IMR-90 (cell line): ENCODE measurements at regions not wholly inside any gene's neighbourhood (a gene's known extent, or its start where the extent isn't known, plus 50 kb on each side); places are given as distances from the start of the nearest gene placed in this dataset.

Experiments used
- ATAC-seq: fragments of 200-7000 bp; cut with Tn5 transposase; 2 replicates; pipeline ENCODE4 v1.9.1; 2020; ENCODE audit warnings: low read depth, mild to moderate bottlenecking, moderate library complexity
- BruUV-seq: library from RNA; stranded (reverse); fragments of 400-500 nt; replicated peaks from 2 replicates; lab custom pipeline; 2021; lab: Mats Ljungman, UMichigan
- CTCF ChIA-PET: fragments of 300-600 bp; formaldehyde crosslinking; extraction: SDS; loops from one replicate; lab custom pipeline; 2021; ENCODE audit warnings: antibody characterized with exemption; lab: Yijun Ruan, JAX
- POLR2A ChIA-PET: fragments of 300-600 bp; sonication (Branson Sonifier 250); formaldehyde crosslinking; loops from one replicate; lab custom pipeline; 2022; ENCODE audit warnings: antibody characterized with exemption; ENCODE audit not compliant: unreplicated experiment; lab: Charles Lee
- DNase-seq: peaks from one replicate; pipeline ENCODE4 v3.0.0; 2013
- H2AFZ ChIP-seq: replicated peaks from 2 replicates; pipeline ENCODE3; 2013; ENCODE audit warnings: low read length, mild to moderate bottlenecking; ENCODE audit not compliant: poor library complexity
- H2AK5ac ChIP-seq: 2 replicates; pipeline ENCODE4 v1.6.1; 2013; ENCODE audit warnings: low read depth, low read length, inconsistent platforms
- H2AK9ac ChIP-seq: replicated peaks from 2 replicates; pipeline ENCODE3; 2013; ENCODE audit warnings: mild to moderate bottlenecking, low read depth, low read length, moderate library complexity; ENCODE audit not compliant: poor library complexity
- H2BK120ac ChIP-seq: 2 replicates; pipeline ENCODE4 v1.6.1; 2013; ENCODE audit warnings: low read depth, low read length, inconsistent platforms
- H2BK15ac ChIP-seq: 3 replicates; pipeline ENCODE4 v1.6.1; 2013; ENCODE audit warnings: low read depth, low read length, inconsistent platforms
- H2BK20ac ChIP-seq: 2 replicates; pipeline ENCODE4 v1.6.1; 2013; ENCODE audit warnings: low read depth, mild to moderate bottlenecking, inconsistent platforms, low read length, moderate library complexity
- H2BK5ac ChIP-seq: 2 replicates; pipeline ENCODE4 v1.6.1; 2013; ENCODE audit warnings: mild to moderate bottlenecking, low read depth, low read length, inconsistent platforms; ENCODE audit not compliant: poor library complexity, severe bottlenecking
- H3K14ac ChIP-seq: replicated peaks from 2 replicates; pipeline ENCODE4 v1.6.1; 2013; ENCODE audit warnings: low read depth, low read length, inconsistent platforms
- H3K18ac ChIP-seq: 2 replicates; pipeline ENCODE4 v1.6.1; 2013; ENCODE audit warnings: low read depth, low read length, control low read depth
- H3K23ac ChIP-seq: 2 replicates; pipeline ENCODE4 v1.6.1; 2013; ENCODE audit warnings: low read depth, low read length, inconsistent platforms
- H3K27ac ChIP-seq: 2 replicates; pipeline ENCODE4 v1.5.1; 2013; ENCODE audit warnings: mild to moderate bottlenecking, control low read depth, low read length; ENCODE audit not compliant: insufficient read depth
- H3K27me3 ChIP-seq: 2 replicates; pipeline ENCODE4 v1.6.1; 2013; ENCODE audit warnings: low read length; ENCODE audit not compliant: control insufficient read depth, insufficient read depth
- H3K36me3 ChIP-seq: 2 replicates; pipeline ENCODE4 v1.6.1; 2013; ENCODE audit warnings: low read length, mixed read lengths; ENCODE audit not compliant: control insufficient read depth, insufficient read depth
- H3K4ac ChIP-seq: 2 replicates; pipeline ENCODE4 v1.6.1; 2013; ENCODE audit warnings: low read depth, low read length, inconsistent platforms
- H3K4me1 ChIP-seq: 2 replicates; pipeline ENCODE4 v1.6.1; 2013; ENCODE audit warnings: low read length, mixed read lengths; ENCODE audit not compliant: control insufficient read depth, insufficient read depth
- H3K4me2 ChIP-seq: 2 replicates; pipeline ENCODE4 v1.6.1; 2013; ENCODE audit warnings: low read depth, mild to moderate bottlenecking, control low read depth, low read length, moderate library complexity
- H3K4me3 ChIP-seq: 2 replicates; pipeline ENCODE4 v1.5.1; 2013; ENCODE audit warnings: low read depth, mild to moderate bottlenecking, control low read depth, low read length, moderate library complexity; ENCODE audit not compliant: insufficient read depth
- H3K56ac ChIP-seq: 2 replicates; pipeline ENCODE4 v1.6.1; 2013; ENCODE audit warnings: low read length, inconsistent platforms; ENCODE audit not compliant: insufficient read depth; ENCODE audit errors: extremely low read depth
- H3K79me1 ChIP-seq, 2 experiments: 2 replicates each; pipeline ENCODE4 v1.6.1; 2013; ENCODE audit warnings: low read length in 2 of 2, inconsistent platforms in 1 of 2, low read depth in 1 of 2
- H3K9ac ChIP-seq: 2 replicates; pipeline ENCODE4 v1.6.1; 2013; ENCODE audit warnings: low read depth, low read length, control low read depth
- H3K9me1 ChIP-seq: 2 replicates; pipeline ENCODE4 v1.6.1; 2013; ENCODE audit warnings: low read length, inconsistent platforms; ENCODE audit not compliant: insufficient read depth
- H3K9me3 ChIP-seq: 2 replicates; pipeline ENCODE4 v1.6.1; 2013; ENCODE audit warnings: low read length; ENCODE audit not compliant: control insufficient read depth, insufficient read depth
- H4K20me1 ChIP-seq: 2 replicates; pipeline ENCODE4 v1.6.1; 2013; ENCODE audit warnings: low read length, inconsistent platforms; ENCODE audit not compliant: insufficient read depth
- H4K5ac ChIP-seq: 2 replicates; pipeline ENCODE4 v1.6.1; 2013; ENCODE audit warnings: mild to moderate bottlenecking, low read depth, low read length, control low read depth
- H4K8ac ChIP-seq, 2 experiments: 2 replicates each; pipeline ENCODE4 v1.6.1; 2013; ENCODE audit warnings: low read depth in 2 of 2, low read length in 2 of 2, control low read depth in 1 of 2, inconsistent platforms in 1 of 2
- H4K91ac ChIP-seq: 2 replicates; pipeline ENCODE4 v1.6.1; 2013; ENCODE audit warnings: low read depth, low read length, inconsistent platforms; ENCODE audit not compliant: insufficient read depth
- BHLHE40 ChIP-seq: fragments of 150-350 bp; IDR thresholded peaks from 2 replicates; pipeline ENCODE4 v1.6.1; 2016; ENCODE audit warnings: mild to moderate bottlenecking, low read depth, low read length
- CHD1 ChIP-seq: IDR thresholded peaks from 2 replicates; pipeline ENCODE4 v1.6.1; 2012; ENCODE audit warnings: low read depth, low read length, improper control_type of control experiment
- FOS ChIP-seq: fragments of 150-350 bp; IDR thresholded peaks from 2 replicates; pipeline ENCODE4 v1.6.1; 2016; ENCODE audit warnings: low read depth, low read length
- MAFK ChIP-seq: IDR thresholded peaks from 2 replicates; pipeline ENCODE4 v1.6.1; 2012; ENCODE audit warnings: low read depth, low read length, improper control_type of control experiment
- MAZ ChIP-seq: IDR thresholded peaks from 2 replicates; pipeline ENCODE4 v1.6.1; 2012; ENCODE audit warnings: low read depth, mild to moderate bottlenecking, low read length, improper control_type of control experiment, moderate library complexity, borderline replicate concordance
- MXI1 ChIP-seq: IDR thresholded peaks from 2 replicates; pipeline ENCODE4 v1.6.1; 2012; ENCODE audit warnings: low read depth, mild to moderate bottlenecking, low read length, moderate library complexity, borderline replicate concordance
- NFE2L2 ChIP-seq: fragments of 150-350 bp; IDR thresholded peaks from 2 replicates; pipeline ENCODE4 v1.6.1; 2016; ENCODE audit warnings: low read depth, mild to moderate bottlenecking, low read length
- POLR2A ChIP-seq: IDR thresholded peaks from 2 replicates; pipeline ENCODE4 v1.6.1; 2012; ENCODE audit warnings: mild to moderate bottlenecking, low read depth, low read length
- RAD21 ChIP-seq: IDR thresholded peaks from 2 replicates; pipeline ENCODE4 v1.6.1; 2012; ENCODE audit warnings: low read length, improper control_type of control experiment
- RCOR1 ChIP-seq: IDR thresholded peaks from 2 replicates; pipeline ENCODE4 v1.6.1; 2012; ENCODE audit warnings: mild to moderate bottlenecking, low read length, improper control_type of control experiment; ENCODE audit not compliant: insufficient replicate concordance
- RFX5 ChIP-seq: IDR thresholded peaks from 2 replicates; pipeline ENCODE4 v1.8.0; 2012; ENCODE audit warnings: low read depth, mild to moderate bottlenecking, low read length, moderate library complexity
- SMC3 ChIP-seq: fragments of 150-350 bp; IDR thresholded peaks from 2 replicates; pipeline ENCODE4 v1.6.1; 2016; ENCODE audit warnings: low read depth, mild to moderate bottlenecking, antibody characterized with exemption, low read length, moderate library complexity
- USF2 ChIP-seq: fragments of 150-350 bp; IDR thresholded peaks from 2 replicates; pipeline ENCODE4 v1.6.1; 2017; ENCODE audit warnings: mild to moderate bottlenecking, antibody characterized with exemption, low read length, low read depth
- WGBS, 2 experiments: methylation state at CpG; one replicate each; pipeline versions ENCODE4 v1.1.5 to v1.1.7; 2013; ENCODE audit warnings: missing lambda C conversion rate in 2 of 2; ENCODE audit not compliant: insufficient read length in 1 of 2; ENCODE audit errors: extremely low coverage in 2 of 2; 5-methylcytosine and 5-hydroxymethylcytosine counted together
- dilution Hi-C: fragments of 300-500 bp; cut with HindIII; formaldehyde crosslinking; loops from one replicate; pipeline ENCODE4 v1.14.3; 2018; ENCODE audit warnings: low sequenced_read_pairs; ENCODE audit not compliant: unreplicated experiment
- in situ Hi-C: fragments of 300-500 bp; cut with MboI; formaldehyde crosslinking; loops from 3 replicates; pipeline ENCODE4 v1.14.3; 2019; ENCODE audit warnings: low sequenced_read_pairs, inconsistent platforms, mixed read lengths
- intact Hi-C: fragments of 100-400 bp; cut with micrococcal nuclease; formaldehyde crosslinking; loops from 2 replicates; pipeline ENCODE4 v1.10.0; 2022
- TF ChIP-seq, protein P1 (sequence below): conservative IDR thresholded peaks from 2 replicates; pipeline ENCODE4 v1.5.1; 2012; ENCODE audit warnings: mild to moderate bottlenecking, low read depth, low read length, improper control_type of control experiment

DNA sequence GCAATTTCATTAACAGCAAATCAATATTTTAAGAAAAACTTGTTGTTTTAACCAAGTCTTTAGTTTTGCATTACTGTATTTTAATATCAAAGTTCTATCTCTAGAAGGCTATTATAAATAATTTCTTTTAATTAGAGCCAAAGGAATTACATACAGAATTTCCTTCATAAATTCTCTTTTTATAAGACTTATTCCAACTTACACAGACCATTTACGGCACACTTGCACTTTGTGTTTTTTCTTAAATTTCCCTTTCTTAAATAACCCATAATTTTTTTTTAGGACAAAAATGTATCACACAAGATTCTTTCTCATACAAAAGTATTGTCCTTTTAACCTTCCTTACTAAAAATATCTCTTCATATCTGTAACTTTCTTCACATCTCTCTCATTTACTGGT is 458.5 kb upstream of the CHRM3 start:
- in situ Hi-C loops (no loop called here), intact Hi-C loops (no loop called here), dilution Hi-C loops (no loop called here)
- no peak for ATAC-seq
- Histone ChIP-seq H3K27me3 (no peaks in the 10 kb centered on the region), H3K18ac (no peak overlapping the region), H3K4me2 (no peak overlapping the region), H4K5ac (no peak overlapping the region), H2AFZ (no peak overlapping the region), H4K20me1 (no peaks in the 10 kb centered on the region), H3K56ac (no peak overlapping the region), H2BK120ac (no peak overlapping the region), H3K36me3 (no peaks in the 10 kb centered on the region), H3K14ac (no peak overlapping the region), H2AK5ac (no peak overlapping the region), H3K9ac (no peak overlapping the region), H2BK15ac (no peak overlapping the region), H4K91ac (no peak overlapping the region), H3K9me1 (no peaks in the 10 kb centered on the region), H4K8ac (no peak overlapping the region), H3K4ac (no peak overlapping the region), H3K79me1 (no peaks in the 10 kb centered on the region), H3K4me3 (no peak overlapping the region), H2BK5ac (no peak overlapping the region), H3K27ac (no peak overlapping the region), H2BK20ac (no peak overlapping the region), H2AK9ac (no peak overlapping the region), H3K9me3 (peaks cover 16% of the 10 kb centered on the region), H3K4me1 (no peaks in the 10 kb centered on the region), H3K23ac (no peak overlapping the region)
- no peak for DNase-seq
- no peak for TF ChIP-seq RFX5
- no peak for TF ChIP-seq CHD1
- TF ChIP-seq MXI1 = no peak
- no peak for TF ChIP-seq FOS
- no peak for TF ChIP-seq NFE2L2
- no peak for TF ChIP-seq RCOR1
- no peak for TF ChIP-seq USF2
- TF ChIP-seq SMC3 = no peak
- no peak for TF ChIP-seq RAD21
- TF ChIP-seq MAFK = no peak
- TF ChIP-seq MAZ = no peak
- no peak for TF ChIP-seq POLR2A
- TF ChIP-seq BHLHE40 = no peak
- TF ChIP-seq, protein P1, sequence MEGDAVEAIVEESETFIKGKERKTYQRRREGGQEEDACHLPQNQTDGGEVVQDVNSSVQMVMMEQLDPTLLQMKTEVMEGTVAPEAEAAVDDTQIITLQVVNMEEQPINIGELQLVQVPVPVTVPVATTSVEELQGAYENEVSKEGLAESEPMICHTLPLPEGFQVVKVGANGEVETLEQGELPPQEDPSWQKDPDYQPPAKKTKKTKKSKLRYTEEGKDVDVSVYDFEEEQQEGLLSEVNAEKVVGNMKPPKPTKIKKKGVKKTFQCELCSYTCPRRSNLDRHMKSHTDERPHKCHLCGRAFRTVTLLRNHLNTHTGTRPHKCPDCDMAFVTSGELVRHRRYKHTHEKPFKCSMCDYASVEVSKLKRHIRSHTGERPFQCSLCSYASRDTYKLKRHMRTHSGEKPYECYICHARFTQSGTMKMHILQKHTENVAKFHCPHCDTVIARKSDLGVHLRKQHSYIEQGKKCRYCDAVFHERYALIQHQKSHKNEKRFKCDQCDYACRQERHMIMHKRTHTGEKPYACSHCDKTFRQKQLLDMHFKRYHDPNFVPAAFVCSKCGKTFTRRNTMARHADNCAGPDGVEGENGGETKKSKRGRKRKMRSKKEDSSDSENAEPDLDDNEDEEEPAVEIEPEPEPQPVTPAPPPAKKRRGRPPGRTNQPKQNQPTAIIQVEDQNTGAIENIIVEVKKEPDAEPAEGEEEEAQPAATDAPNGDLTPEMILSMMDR = no peak
- ChIA-PET POLR2A (no interaction called here), CTCF (no interaction called here)
- 100% methylated on average over 1 of the region's 1 CpG; no CpG with 5 or more reads in 1 of the 2 experiments for WGBS, 2 experiments
- no TSS peak for BruUV-seq
